NOMO-1 treated with DMSO at 0.1 percent for 48 hours (cell line): ENCODE measurements at regions not wholly inside any gene's neighbourhood (a gene's known extent, or its start where the extent isn't known, plus 50 kb on each side); places are given as distances from the start of the nearest gene placed in this dataset.
"Not testable (repeated sequence)": the region's sequence is repeated elsewhere in the genome, so short reads cannot be mapped to it uniquely, and the experiment has no call there.

Source experiments
- DNase-seq: peaks from one replicate; lab custom pipeline; 2025; ENCODE audit not compliant: unreplicated experiment; lab: John Stamatoyannopoulos, UW

- no peak for DNase-seq
These were observed 388.7 kb downstream of the NPHP4 start for GRCh38 chr1:5603353-5604104.

DNA sequence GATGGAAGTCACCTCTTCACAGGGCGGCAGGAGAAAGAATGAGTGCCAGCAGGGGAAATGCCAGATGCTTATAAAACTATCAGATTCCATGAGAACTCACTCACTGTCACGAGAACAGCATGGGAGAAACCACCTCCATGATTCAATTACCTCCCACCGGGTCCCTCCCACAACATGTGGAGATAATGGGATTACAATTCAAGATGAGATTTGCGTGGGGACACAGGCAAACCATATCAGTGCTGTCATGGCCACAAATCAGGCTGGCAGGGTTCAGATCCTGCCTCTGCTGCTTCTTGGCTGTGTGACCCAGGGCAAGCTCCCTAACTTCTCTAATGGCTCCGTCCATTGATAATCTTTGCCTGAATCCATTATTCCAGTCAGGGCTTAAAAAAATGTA, 389.5 kb downstream of the NPHP4 start:
- DNase-seq: not testable (repeated sequence)

DNA sequence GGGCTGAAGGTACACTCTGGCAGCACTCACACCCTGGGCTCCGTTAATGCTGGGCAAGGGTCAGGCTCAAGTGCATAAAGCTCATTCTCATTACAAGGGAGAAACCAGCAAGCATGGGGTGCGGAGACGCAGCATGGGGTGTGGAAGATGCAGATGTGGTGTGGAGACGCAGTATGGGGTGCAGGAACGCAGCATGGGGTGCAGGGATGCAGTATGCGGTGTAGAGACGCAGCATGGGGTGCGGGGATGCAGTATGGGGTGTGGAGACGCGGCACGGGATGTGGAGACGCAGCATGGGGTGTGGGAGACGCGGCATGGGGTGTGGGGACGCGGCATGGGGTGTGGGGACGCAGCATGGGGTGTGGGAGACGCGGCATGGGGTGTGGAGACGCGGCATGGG, 390.7 kb downstream of the NPHP4 start:
- DNase-seq: no peak

DNA sequence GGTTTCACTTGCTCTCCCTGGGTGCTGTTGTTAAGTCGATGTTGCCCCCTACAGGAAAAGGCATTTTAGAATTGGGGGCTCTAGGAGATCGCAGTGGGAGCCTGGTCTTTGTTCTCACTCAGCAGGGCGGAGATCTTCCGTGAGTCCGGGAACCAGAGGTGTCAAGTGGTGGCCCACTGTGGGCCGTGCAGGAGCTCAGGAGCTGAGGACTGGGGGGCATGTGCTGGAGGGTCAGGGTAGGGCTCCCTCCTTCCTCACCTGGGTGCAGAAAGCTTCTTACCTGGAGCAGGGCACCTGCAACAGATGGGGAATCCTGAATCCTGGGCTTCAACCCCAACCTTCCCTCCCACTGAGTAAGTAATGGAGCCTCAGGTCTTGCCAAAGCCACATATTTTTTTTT, 392.7 kb downstream of the NPHP4 start:
- DNase-seq: no peak

- no peak for DNase-seq
These were observed 393.3 kb downstream of the NPHP4 start for GRCh38 chr1:5598824-5599395.

GRCh38 chr1:5597991-5598823, 394.0 kb downstream of the NPHP4 start:
- DNase-seq: no peak

DNA sequence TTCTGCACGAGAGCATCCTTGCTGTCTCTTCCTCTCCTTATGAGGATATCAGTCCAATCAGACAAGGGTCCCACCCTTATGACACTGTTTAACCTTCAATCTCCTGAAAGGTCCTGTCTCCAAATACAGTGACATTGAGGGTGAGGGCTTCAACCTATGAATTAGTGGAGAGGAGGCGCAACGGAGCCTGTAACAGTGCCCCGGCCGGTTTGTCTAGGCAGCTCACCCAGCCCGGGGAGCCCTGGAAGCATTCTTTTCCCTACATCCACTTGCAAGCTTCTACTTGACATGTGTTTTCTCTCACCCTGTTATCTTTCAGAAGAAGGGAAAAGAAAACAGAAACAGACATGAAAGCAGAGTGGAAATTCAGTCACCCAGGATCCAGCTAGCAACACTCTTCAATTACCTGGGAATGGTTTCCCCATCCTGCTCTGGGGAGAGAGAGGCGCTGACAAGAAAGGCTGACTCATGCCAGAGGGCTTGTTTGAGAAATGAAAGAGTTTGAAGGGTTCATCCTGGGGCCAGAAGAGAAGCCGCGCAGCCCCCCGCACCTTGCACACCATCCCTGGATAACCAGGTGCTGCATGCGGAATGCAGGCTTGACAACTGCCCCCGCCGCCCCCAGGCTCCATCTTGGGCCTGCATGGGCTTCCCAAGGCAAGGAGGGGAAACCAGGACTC, 394.9 kb downstream of the NPHP4 start:
- no peak for DNase-seq

DNA sequence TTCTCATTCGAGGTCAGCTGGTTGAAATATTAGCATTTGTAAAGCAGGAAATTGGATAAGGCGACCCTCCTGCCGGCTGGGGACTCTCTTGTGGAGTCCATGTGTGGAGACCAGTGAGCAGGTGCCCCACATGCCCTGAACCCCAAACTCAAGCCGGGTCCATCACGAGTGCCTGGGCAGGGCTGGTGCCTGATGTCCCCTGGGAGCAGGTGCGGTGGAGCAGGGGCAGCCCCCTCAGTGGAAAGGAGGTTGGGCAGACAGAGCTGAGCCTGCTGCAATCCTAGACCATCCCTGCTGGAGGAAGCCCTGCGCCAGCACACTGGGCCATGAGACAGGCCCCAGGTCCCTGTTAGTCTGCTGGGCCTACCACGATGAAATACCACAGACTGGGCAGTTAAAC, 395.6 kb downstream of the NPHP4 start:
- DNase-seq: no peak

DNA sequence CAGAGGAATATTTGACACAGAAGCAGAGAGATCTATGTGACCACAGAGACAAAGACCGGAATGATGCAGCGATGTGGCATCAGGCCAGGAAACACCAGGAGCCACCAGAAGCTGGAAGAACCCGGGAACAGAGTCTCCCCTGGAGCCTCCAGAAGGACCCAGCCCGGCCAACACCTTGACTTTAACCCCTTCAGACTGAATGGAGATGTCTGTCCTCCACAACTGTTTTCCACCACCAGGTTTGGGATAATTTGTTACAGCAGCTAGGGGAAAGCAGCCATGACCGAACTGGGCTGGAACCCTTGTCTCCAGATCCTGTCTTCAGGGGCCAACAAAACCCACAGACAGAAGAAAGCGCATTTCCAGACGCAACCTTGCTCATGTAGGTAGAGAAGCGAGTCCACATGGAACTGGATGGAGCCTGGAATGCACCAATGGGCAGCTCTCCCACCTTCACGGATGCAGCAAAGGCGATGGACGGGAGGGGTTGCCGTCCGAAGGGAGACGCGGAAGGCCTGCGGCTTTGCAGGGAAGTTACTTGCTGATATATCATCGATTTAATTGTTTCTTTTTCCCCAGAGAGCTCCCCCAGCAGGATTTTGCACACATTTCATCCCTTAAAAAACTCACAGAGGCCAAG, 396.6 kb downstream of the NPHP4 start:
- DNase-seq: no peak

DNA sequence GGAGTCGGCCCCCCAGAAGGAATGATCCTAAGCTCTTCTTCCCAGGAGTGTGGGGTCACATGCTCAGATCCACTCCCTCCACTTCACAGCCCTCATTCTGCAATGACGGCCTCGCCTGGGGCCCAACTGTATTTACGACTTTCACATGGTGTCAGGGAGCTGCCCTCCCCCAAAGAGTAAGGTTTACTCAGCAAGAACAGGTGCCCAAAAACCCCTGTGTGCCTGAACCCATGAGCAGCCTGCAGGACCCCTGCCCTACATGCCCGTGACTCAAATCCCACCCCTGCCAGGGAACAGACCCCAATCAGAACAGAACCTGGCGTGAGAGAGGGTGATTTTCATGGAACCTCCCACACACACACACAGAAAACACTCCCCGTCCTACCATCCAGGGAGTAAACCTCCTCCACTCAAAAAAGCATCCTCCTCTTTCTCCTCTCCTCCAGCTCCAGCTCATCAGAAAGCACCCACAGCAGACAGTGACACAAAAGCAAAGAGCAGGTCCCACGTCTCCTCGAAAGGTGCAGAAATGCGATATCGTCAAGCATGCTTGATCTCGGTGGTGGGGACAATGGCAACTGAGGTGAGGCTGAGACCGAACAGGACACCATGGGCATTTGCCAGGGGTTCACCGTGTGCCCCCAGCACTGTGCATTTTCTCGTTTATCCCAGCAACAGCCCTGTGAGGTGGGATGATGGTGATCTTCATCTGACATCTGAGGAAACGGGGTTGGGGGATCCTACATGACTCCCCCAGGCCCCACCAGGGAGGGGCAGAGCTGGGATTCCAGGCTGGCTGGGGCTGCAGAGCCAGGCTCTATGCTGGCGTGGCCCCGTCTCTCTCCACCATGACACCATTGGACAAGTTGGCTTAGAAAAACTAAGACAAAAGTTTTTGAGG, 397.9 kb downstream of the NPHP4 start:
- DNase-seq: no peak

DNA sequence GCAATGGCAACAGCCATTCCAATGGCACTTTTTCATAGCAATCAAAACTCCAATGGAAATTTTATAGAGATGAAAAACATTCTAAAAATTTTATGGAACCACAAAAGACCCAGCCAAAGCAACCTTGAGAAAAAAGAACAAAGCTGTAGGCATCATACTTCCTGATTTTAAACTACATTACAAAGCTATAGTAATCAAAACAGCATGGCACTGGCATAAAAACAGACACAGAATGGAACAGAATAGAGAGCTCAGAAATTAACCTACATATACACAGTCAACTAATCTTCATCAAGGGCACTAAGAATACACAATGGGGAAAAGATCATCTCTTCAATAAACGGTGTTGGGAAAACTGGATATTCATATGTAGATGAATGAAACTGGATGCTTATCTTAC, 401.5 kb downstream of the NPHP4 start:
- DNase-seq: no peak

DNA sequence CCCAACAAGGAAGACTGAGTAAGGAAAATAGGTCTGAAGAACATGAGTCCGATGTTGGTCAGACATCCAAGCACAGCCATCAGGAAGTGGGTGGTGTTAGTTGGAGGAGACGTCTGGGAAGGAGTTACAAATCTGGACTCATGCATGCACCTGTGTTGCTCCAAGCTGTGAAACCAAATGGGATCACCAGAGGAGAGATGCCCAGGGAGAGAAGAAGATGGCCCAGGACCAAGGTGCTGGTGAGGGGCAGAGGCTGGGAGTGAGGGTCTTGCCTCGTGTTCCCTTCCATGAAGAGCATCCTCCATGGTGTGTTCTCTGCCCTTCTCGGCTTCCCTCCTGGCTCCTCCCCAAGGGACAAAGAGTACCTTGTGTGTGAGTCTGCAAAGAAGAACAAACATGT, 405.6 kb downstream of the NPHP4 start:
- DNase-seq: no peak

- no peak for DNase-seq
These were observed 407.0 kb downstream of the NPHP4 start for GRCh38 chr1:5585256-5585655.

- no peak for DNase-seq
These were observed 411.3 kb downstream of the NPHP4 start for GRCh38 chr1:5580926-5581325.

DNA sequence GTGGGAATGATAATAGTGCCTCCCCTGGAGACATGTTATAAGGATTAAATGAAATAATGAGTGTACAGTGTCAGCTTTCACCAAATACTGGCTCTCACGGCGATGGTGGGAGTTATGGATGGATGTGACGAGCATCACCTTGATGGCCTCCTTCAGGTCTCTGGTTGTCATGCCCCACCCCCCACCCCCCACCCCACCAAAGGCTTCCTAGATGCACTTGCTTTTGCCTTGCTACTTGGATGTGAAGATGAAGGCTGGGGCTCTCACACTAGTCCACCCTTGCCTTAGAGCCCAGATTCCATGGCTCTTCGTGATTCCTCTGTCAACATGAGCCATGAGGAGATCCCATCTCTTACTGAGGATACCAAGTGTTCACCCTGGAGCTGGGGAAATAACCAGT, 412.3 kb downstream of the NPHP4 start:
- DNase-seq: no peak

DNA sequence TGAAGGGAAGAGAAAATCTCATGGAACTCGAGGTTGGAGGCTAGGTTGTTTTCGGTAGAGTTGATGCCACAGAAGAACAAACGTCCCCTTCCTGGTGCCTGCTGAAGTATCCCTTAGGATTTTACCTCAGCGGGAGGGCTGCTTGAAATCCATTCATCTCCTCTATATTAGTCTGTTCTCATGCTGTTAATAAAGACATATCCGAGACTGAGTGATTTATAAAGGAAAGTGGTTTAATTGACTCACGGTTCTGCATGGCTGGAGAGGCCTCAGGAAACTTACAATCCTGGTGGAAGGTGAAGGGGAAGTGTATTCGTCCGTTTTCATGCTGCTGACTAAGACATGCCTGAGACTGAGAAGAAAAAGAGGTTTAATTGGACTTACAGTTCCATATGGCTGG, 413.5 kb downstream of the NPHP4 start:
- no peak for DNase-seq

DNA sequence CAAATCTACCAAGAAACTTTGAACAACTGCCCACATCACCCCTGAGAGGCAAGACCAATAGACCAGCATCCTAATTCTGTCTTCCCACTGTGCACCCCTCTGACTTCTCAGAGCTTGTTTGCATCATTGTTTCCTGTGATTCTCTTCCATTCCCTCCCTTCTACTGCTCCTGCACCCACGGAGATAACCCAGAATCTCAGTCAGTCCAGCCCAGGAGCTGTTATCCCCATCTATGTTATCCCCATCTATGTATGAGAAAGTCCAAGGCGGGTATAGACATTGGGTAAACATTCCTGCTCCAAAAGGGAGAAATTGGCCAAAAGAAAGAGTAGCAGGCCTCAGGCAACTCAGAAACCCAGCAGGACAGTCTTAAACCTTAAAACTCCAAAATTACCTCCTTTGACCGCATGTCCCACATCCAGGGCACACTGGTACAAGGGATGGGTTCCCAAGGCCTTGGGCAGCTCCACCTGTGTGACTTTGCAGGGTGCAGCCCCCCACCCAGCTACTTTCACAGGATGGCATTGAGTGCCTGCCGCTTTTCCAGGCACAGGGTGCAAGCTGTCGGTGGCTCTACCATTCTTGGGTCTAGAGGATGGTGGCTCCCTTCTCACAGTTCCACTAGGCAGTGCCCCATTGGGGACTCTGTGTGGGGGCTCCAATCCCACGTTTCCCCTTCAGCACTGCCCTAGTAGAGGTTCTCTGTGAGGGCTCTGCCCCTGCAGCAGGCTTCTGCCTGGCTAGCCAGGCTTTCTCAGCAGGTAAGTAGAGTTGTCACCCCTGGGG, 414.8 kb downstream of the NPHP4 start:
- no peak for DNase-seq

- DNase-seq: no peak
These were observed 415.6 kb downstream of the NPHP4 start for GRCh38 chr1:5576673-5577065.

DNA sequence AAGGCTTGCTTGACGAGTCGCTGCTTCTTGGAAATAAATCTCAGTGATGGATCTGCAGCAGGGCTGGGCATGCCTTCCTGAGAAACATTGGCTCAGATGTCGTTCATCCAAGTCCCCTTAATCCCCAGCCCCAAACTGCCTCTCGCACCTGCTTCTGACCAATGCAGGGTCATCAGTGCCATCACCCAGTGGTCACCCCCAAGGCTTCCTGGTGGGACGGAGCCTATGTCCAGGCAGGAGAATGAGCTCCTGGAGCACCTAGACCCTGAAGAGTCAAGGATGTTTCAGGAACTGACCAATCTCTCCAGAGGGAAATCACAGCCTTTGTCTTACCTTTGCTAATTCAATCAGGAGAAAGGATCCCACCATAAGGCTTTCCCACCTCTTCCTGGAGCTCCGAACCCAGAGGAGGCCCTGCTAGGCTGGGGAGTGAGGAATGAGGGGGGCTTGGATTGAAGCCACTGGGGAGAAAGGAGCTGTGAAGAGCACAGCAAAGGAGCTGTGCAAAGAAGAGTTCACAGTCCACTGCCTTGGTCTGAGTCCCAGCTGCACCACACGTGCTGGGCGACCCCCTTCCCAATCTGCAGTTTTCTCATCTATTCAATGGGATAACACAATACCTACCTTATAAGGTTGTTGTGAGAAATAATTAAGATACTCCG, 416.1 kb downstream of the NPHP4 start:
- DNase-seq: no peak
